Naive B cell (primary cell): ENCODE measurements at regions not wholly inside any gene's neighbourhood (a gene's known extent, or its start where the extent isn't known, plus 50 kb on each side); places are given as distances from the start of the nearest gene placed in this dataset.

Experiments used
- ATAC-seq, 2 donors: fragments of 150-1000 bp; cut with Tn5 transposase; 2 replicates each; pipeline ENCODE4 v1.10.0; 2021; ENCODE audit warnings: low read depth in 2 of 2, mild to moderate bottlenecking in 2 of 2, moderate library complexity in 2 of 2
- DNase-seq: peaks from one replicate; pipeline ENCODE4 v3.0.0; 2022
- H3K27ac Mint-ChIP-seq, 6 donors: one replicate each; pipeline ENCODE4 v1.8.0; 2020 to 2022; ENCODE audit warnings: mild to moderate bottlenecking in 6 of 6, mixed read lengths in 6 of 6, moderate library complexity in 5 of 6, inconsistent platforms in 2 of 6
- H3K27me3 Mint-ChIP-seq, 3 donors: one replicate each; pipeline ENCODE4 v1.8.0; 2021 to 2022; ENCODE audit warnings: mixed read lengths in 3 of 3, mild to moderate bottlenecking in 1 of 3
- H3K36me3 Mint-ChIP-seq, 2 donors: one replicate each; pipeline ENCODE4 v1.8.0; 2020 to 2022; ENCODE audit warnings: mixed read lengths in 2 of 2, inconsistent platforms in 1 of 2, mild to moderate bottlenecking in 1 of 2
- H3K4me1 Mint-ChIP-seq, 3 donors: one replicate each; pipeline ENCODE4 v1.8.0; 2020 to 2022; ENCODE audit warnings: mixed read lengths in 3 of 3, inconsistent platforms in 1 of 3, mild to moderate bottlenecking in 1 of 3, moderate library complexity in 1 of 3
- H3K4me3 Mint-ChIP-seq, 8 donors: one replicate each; pipeline ENCODE4 v1.8.0; 2020 to 2022; ENCODE audit warnings: mild to moderate bottlenecking in 8 of 8, mixed read lengths in 8 of 8, moderate library complexity in 8 of 8, inconsistent platforms in 2 of 8
- H3K9me3 Mint-ChIP-seq, 7 donors: one replicate each; pipeline ENCODE4 v1.8.0; 2020 to 2022; ENCODE audit warnings: mixed read lengths in 7 of 7, mild to moderate bottlenecking in 5 of 7, inconsistent platforms in 2 of 7, moderate library complexity in 1 of 7

GRCh38 chr12:11965258-11965910 is 105.4 kb upstream of the BCL2L14 start:
- H3K27ac Mint-ChIP-seq: no peak overlapping the region
- no peak overlapping the region for H3K4me3 Mint-ChIP-seq
- H3K4me1 Mint-ChIP-seq: no peaks in the 10 kb centered on the region
- peaks cover 0 to 2% (median 0%) of the 10 kb centered on the region in 7 donors for H3K9me3 Mint-ChIP-seq
- peaks cover 0 to 3% (median 0%) of the 10 kb centered on the region in 3 donors for H3K27me3 Mint-ChIP-seq
- ATAC-seq: no peak
- H3K36me3 Mint-ChIP-seq: no peaks in the 10 kb centered on the region
- no peak for DNase-seq

- Mint-ChIP-seq H3K9me3 (peaks cover 0 to 2% (median 0%) of the 10 kb centered on the region in 7 donors), H3K4me3 (no peak overlapping the region), H3K4me1 (no peaks in the 10 kb centered on the region), H3K36me3 (no peaks in the 10 kb centered on the region), H3K27me3 (peaks cover 0 to 6% (median 0%) of the 10 kb centered on the region in 3 donors), H3K27ac (no peak overlapping the region)
- DNase-seq (no peak), ATAC-seq (no peak)
These were observed 103.2 kb upstream of the BCL2L14 start for GRCh38 chr12:11967376-11968047.

- no peak for ATAC-seq
- Mint-ChIP-seq H3K4me1 (no peaks in the 10 kb centered on the region), H3K27ac (no peak overlapping the region), H3K4me3 (no peak overlapping the region), H3K9me3 (peaks cover 0 to 2% (median 0%) of the 10 kb centered on the region in 7 donors), H3K36me3 (no peaks in the 10 kb centered on the region), H3K27me3 (peaks cover 0 to 6% (median 0%) of the 10 kb centered on the region in 3 donors)
- no peak for DNase-seq
These were observed 102.7 kb upstream of the BCL2L14 start for GRCh38 chr12:11968048-11968383.

GRCh38 chr12:11968516-11968915 is 102.2 kb upstream of the BCL2L14 start:
- Mint-ChIP-seq H3K36me3 (no peaks in the 10 kb centered on the region), H3K27ac (no peak overlapping the region), H3K4me1 (no peaks in the 10 kb centered on the region), H3K27me3 (peaks cover 0 to 6% (median 0%) of the 10 kb centered on the region in 3 donors), H3K4me3 (no peak overlapping the region), H3K9me3 (peaks cover 0 to 2% (median 0%) of the 10 kb centered on the region in 7 donors)
- no peak for ATAC-seq
- DNase-seq: no peak

- no peak for ATAC-seq
- no peak for DNase-seq
- Mint-ChIP-seq H3K27me3 (peaks cover 0 to 6% (median 0%) of the 10 kb centered on the region in 3 donors), H3K36me3 (no peaks in the 10 kb centered on the region), H3K27ac (no peak overlapping the region), H3K9me3 (peaks cover 0 to 2% (median 0%) of the 10 kb centered on the region in 7 donors), H3K4me3 (no peak overlapping the region), H3K4me1 (no peaks in the 10 kb centered on the region)
These were observed 101.1 kb upstream of the BCL2L14 start for GRCh38 chr12:11969437-11970154.

GRCh38 chr12:11970155-11970520 is 100.6 kb upstream of the BCL2L14 start:
- H3K36me3 Mint-ChIP-seq: no peaks in the 10 kb centered on the region
- H3K27me3 Mint-ChIP-seq: peaks cover 0 to 6% (median 0%) of the 10 kb centered on the region in 3 donors
- H3K4me1 Mint-ChIP-seq: no peaks in the 10 kb centered on the region
- H3K4me3 Mint-ChIP-seq: no peak overlapping the region
- no peak for DNase-seq
- H3K9me3 Mint-ChIP-seq: no peaks in the 10 kb centered on the region
- ATAC-seq: no peak
- peak overlapping the region in 1 of 6 donors; percentile 81 for H3K27ac Mint-ChIP-seq

- Mint-ChIP-seq H3K9me3 (no peaks in the 10 kb centered on the region), H3K4me1 (no peaks in the 10 kb centered on the region), H3K4me3 (no peak overlapping the region), H3K27ac (no peak overlapping the region), H3K36me3 (no peaks in the 10 kb centered on the region), H3K27me3 (peaks cover 0 to 6% (median 0%) of the 10 kb centered on the region in 3 donors)
- ATAC-seq (no peak), DNase-seq (no peak)
These were observed 97.3 kb upstream of the BCL2L14 start for GRCh38 chr12:11973396-11973795.

- H3K27ac Mint-ChIP-seq: no peak overlapping the region
These were observed 94.7 kb upstream of the BCL2L14 start for GRCh38 chr12:11976005-11976404.

GRCh38 chr12:11978726-11979384 is 91.9 kb upstream of the BCL2L14 start:
- DNase-seq: no peak
- no peak overlapping the region for H3K4me3 Mint-ChIP-seq

More at GRCh38 chr12:11976005-11976404, 94.7 kb upstream of the BCL2L14 start:
- ATAC-seq (no peak), DNase-seq (no peak)
- H3K36me3 Mint-ChIP-seq: no peaks in the 10 kb centered on the region
- H3K4me1 Mint-ChIP-seq: no peaks in the 10 kb centered on the region
- H3K9me3 Mint-ChIP-seq: no peaks in the 10 kb centered on the region
- H3K4me3 Mint-ChIP-seq: no peak overlapping the region
- no peaks in the 10 kb centered on the region for H3K27me3 Mint-ChIP-seq

GRCh38 chr12:11980115-11980514 is 90.6 kb upstream of the BCL2L14 start:
- H3K9me3 Mint-ChIP-seq: no peaks in the 10 kb centered on the region
- ATAC-seq: no peak
- H3K4me1 Mint-ChIP-seq: no peaks in the 10 kb centered on the region
- H3K27me3 Mint-ChIP-seq: no peaks in the 10 kb centered on the region
- peak overlapping the region in 2 of 6 donors; percentile 30 to 85 for H3K27ac Mint-ChIP-seq
- H3K4me3 Mint-ChIP-seq: no peak overlapping the region
- no peaks in the 10 kb centered on the region for H3K36me3 Mint-ChIP-seq
- no peak for DNase-seq

More at GRCh38 chr12:11978726-11979384, 91.9 kb upstream of the BCL2L14 start:
- no peak for ATAC-seq
- Mint-ChIP-seq H3K27ac (no peak overlapping the region), H3K4me1 (no peaks in the 10 kb centered on the region), H3K36me3 (no peaks in the 10 kb centered on the region), H3K27me3 (no peaks in the 10 kb centered on the region), H3K9me3 (no peaks in the 10 kb centered on the region)

- DNase-seq (no peak), ATAC-seq (peak; percentile 46 to 76)
- H3K36me3 Mint-ChIP-seq: no peaks in the 10 kb centered on the region
- H3K27me3 Mint-ChIP-seq: no peaks in the 10 kb centered on the region
- H3K27ac Mint-ChIP-seq: peak overlapping the region in 2 of 6 donors; percentile 3 to 30
- H3K4me3 Mint-ChIP-seq: no peak overlapping the region
- no peaks in the 10 kb centered on the region for H3K4me1 Mint-ChIP-seq
- no peaks in the 10 kb centered on the region for H3K9me3 Mint-ChIP-seq
These were observed 89.5 kb upstream of the BCL2L14 start for GRCh38 chr12:11981121-11981733.

GRCh38 chr12:11984417-11984816 is 86.3 kb upstream of the BCL2L14 start:
- Mint-ChIP-seq H3K9me3 (no peaks in the 10 kb centered on the region), H3K4me3 (no peak overlapping the region), H3K27me3 (no peaks in the 10 kb centered on the region), H3K27ac (peak overlapping the region in 1 of 6 donors; percentile 33), H3K36me3 (no peaks in the 10 kb centered on the region), H3K4me1 (no peaks in the 10 kb centered on the region)
- DNase-seq (no peak), ATAC-seq (no peak)

GRCh38 chr12:11986165-11986564 is 84.6 kb upstream of the BCL2L14 start:
- H3K36me3 Mint-ChIP-seq: no peaks in the 10 kb centered on the region
- no peaks in the 10 kb centered on the region for H3K4me1 Mint-ChIP-seq
- ATAC-seq (no peak), DNase-seq (no peak)
- no peaks in the 10 kb centered on the region for H3K9me3 Mint-ChIP-seq
- no peak overlapping the region for H3K27ac Mint-ChIP-seq
- H3K27me3 Mint-ChIP-seq: no peaks in the 10 kb centered on the region
- no peak overlapping the region for H3K4me3 Mint-ChIP-seq
